Breast epithelium (tissue), 4 donors: ENCODE measurements at regions not wholly inside any gene's neighbourhood (a gene's known extent, or its start where the extent isn't known, plus 50 kb on each side); places are given as distances from the start of the nearest gene placed in this dataset.
A peak's percentile ranks its signal among the peaks of the same experiment; 100 is the strongest.

Experiments
- DNase-seq, 2 donors: peaks; one replicate each; pipeline ENCODE4 v3.0.0-alpha.2; 2019; ENCODE audit warnings: low spot score in 2 of 2
- H3K27ac ChIP-seq, 2 donors: fragments of 200-600 bp; sonication (generic) in 1 of 2; one replicate each; pipeline ENCODE4 v1.5.1; 2016 to 2019; ENCODE audit warnings: mild to moderate bottlenecking in 1 of 2
- H3K27me3 ChIP-seq, 2 donors: fragments of 200-600 bp; sonication (generic) in 1 of 2; one replicate each; pipeline versions ENCODE4 v1.5.1 to v1.6.0; 2017 to 2019; ENCODE audit warnings: control low read depth in 1 of 2, mild to moderate bottlenecking in 1 of 2
- H3K36me3 ChIP-seq: fragments of 200-600 bp; one replicate; pipeline ENCODE4 v1.5.1; 2019
- H3K4me1 ChIP-seq, 2 donors: fragments of 200-600 bp; sonication (generic); one replicate each; pipeline ENCODE4 v1.5.1; 2016 to 2019; ENCODE audit warnings: control low read depth in 1 of 2
- H3K4me3 ChIP-seq, 3 donors: fragments of 200-600 bp; sonication (generic); 1 replicate in 2 of 3; 2 replicates in 1 of 3; pipeline ENCODE4 v1.5.1; 2016 to 2019; ENCODE audit warnings: mild to moderate bottlenecking in 3 of 3, moderate library complexity in 2 of 3
- H3K9me3 ChIP-seq, 2 donors: fragments of 200-600 bp; sonication (generic) in 1 of 2; one replicate each; pipeline ENCODE4 v1.5.1; 2016 to 2019; ENCODE audit warnings: control low read depth in 1 of 2
- CTCF ChIP-seq, 3 donors: fragments of 450-650 bp; IDR thresholded peaks; one replicate each; pipeline ENCODE4 v1.5.1; 2016 to 2017; ENCODE audit warnings: antibody characterized with exemption in 3 of 3, mild to moderate bottlenecking in 3 of 3, moderate library complexity in 3 of 3
- POLR2A ChIP-seq: fragments of 450-650 bp; IDR thresholded peaks from one replicate; pipeline ENCODE4 v1.6.1; 2016; ENCODE audit warnings: antibody characterized with exemption, mild to moderate bottlenecking, moderate library complexity
- POLR2AphosphoS5 ChIP-seq, 3 donors: sonication (generic); formaldehyde crosslinking; IDR thresholded peaks; one replicate each; pipeline ENCODE4 v1.6.1; 2017; ENCODE audit warnings: antibody characterized with exemption in 3 of 3
- intact Hi-C: fragments of 100-400 bp; cut with DNase I; formaldehyde crosslinking; loops from one replicate; pipeline ENCODE4 v1.15.1; 2023; ENCODE audit warnings: low total_unique reads

- intact Hi-C loops, result no loop called here
- no peaks in the 10 kb centered on the region for H3K4me1 ChIP-seq
- no peak overlapping the region for H3K27ac ChIP-seq
- H3K36me3 ChIP-seq, result no peaks in the 10 kb centered on the region
- H3K9me3 ChIP-seq, result no peaks in the 10 kb centered on the region
- no peaks in the 10 kb centered on the region for H3K27me3 ChIP-seq
- H3K4me3 ChIP-seq, result no peak overlapping the region
- TF ChIP-seq POLR2AphosphoS5 (IDR thresholded peaks at IDR 0.05) (no peak), CTCF (IDR thresholded peaks at IDR 0.05) (no peak), POLR2A (no peak)
- no peak for DNase-seq
Measured at GRCh38 chr10:121041499-121041898, 190.3 kb downstream of the WDR11 start.

GRCh38 chr10:121041906-121042305 is 190.7 kb downstream of the WDR11 start:
- DNase-seq, result no peak
- Histone ChIP-seq H3K9me3 (no peaks in the 10 kb centered on the region), H3K4me3 (no peak overlapping the region), H3K4me1 (no peaks in the 10 kb centered on the region), H3K27ac (no peak overlapping the region), H3K36me3 (no peaks in the 10 kb centered on the region), H3K27me3 (no peaks in the 10 kb centered on the region)
- intact Hi-C loops, result no loop called here
- no peak for TF ChIP-seq POLR2AphosphoS5 (IDR thresholded peaks at IDR 0.05)
- TF ChIP-seq POLR2A, result no peak
- TF ChIP-seq CTCF (IDR thresholded peaks at IDR 0.05), result no peak

- Histone ChIP-seq H3K9me3 (no peaks in the 10 kb centered on the region), H3K36me3 (no peaks in the 10 kb centered on the region), H3K27ac (peak overlapping the region in 1 of 2 donors; percentile 45), H3K4me1 (no peaks in the 10 kb centered on the region), H3K27me3 (no peaks in the 10 kb centered on the region), H3K4me3 (no peak overlapping the region)
- no peak for DNase-seq
- intact Hi-C loops, result no loop called here
- TF ChIP-seq POLR2AphosphoS5 (IDR thresholded peaks at IDR 0.05), result no peak
- TF ChIP-seq POLR2A, result no peak
- TF ChIP-seq CTCF (IDR thresholded peaks at IDR 0.05), result no peak
Measured at GRCh38 chr10:121042342-121042741, 191.2 kb downstream of the WDR11 start.

- intact Hi-C loops, result no loop called here
- no peak for TF ChIP-seq CTCF (IDR thresholded peaks at IDR 0.05)
- no peak for TF ChIP-seq POLR2AphosphoS5 (IDR thresholded peaks at IDR 0.05)
- TF ChIP-seq POLR2A, result no peak
- DNase-seq, result no peak
- no peak overlapping the region for H3K4me3 ChIP-seq
- H3K27ac ChIP-seq, result peak overlapping the region in 1 of 2 donors; percentile 45
- H3K27me3 ChIP-seq, result no peaks in the 10 kb centered on the region
- no peaks in the 10 kb centered on the region for H3K4me1 ChIP-seq
- no peaks in the 10 kb centered on the region for H3K9me3 ChIP-seq
- no peaks in the 10 kb centered on the region for H3K36me3 ChIP-seq
Measured at GRCh38 chr10:121043124-121043849, 192.1 kb downstream of the WDR11 start.

- Histone ChIP-seq H3K36me3 (no peaks in the 10 kb centered on the region), H3K27ac (no peak overlapping the region), H3K27me3 (no peaks in the 10 kb centered on the region), H3K4me3 (no peak overlapping the region), H3K9me3 (no peaks in the 10 kb centered on the region), H3K4me1 (no peaks in the 10 kb centered on the region)
- intact Hi-C loops, result no loop called here
- no peak for DNase-seq
- TF ChIP-seq CTCF (IDR thresholded peaks at IDR 0.05) (no peak), POLR2A (no peak)
Measured at GRCh38 chr10:121048749-121049148, 197.6 kb downstream of the WDR11 start.
